ENCODE measurements at regions not wholly inside any gene's neighbourhood (a gene's known extent, or its start where the extent isn't known, plus 50 kb on each side); places are given as distances from the start of the nearest gene placed in this dataset.

DNA sequence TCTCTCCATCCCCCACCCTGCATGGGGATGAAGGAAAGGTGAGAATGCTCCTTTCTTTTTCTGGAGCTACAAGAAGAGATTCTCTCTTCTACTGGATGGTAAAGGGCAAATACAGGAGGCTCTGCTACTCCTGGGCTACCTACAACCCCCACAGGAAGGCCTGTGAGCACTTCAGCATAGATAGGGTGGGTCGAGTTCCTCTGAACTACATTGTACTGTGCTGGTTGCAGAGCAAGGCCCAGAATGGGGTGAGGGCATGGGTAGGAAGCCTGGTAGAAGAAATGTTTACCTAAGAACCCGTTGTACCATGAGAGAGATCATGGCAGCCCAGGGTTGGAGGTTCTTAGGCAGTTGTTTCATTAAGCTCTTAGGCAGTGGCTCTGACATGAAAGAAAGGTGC, 510.4 kb downstream of the MID1IP1 start:
- Histone ChIP-seq H3K4me1 (ENCODE audit: control insufficient read depth, insufficient read depth, low read length) (no peaks in the 10 kb centered on the region), H3K36me3 (ENCODE audit: control insufficient read depth, insufficient read depth, low read length) (no peaks in the 10 kb centered on the region), H3K27me3 (ENCODE audit: control insufficient read depth, insufficient read depth, low read length, poor library complexity, severe bottlenecking) (no peaks in the 10 kb centered on the region), H3K9me3 (ENCODE audit: control insufficient read depth, low read length) (no peaks in the 10 kb centered on the region), H3K4me3 (ENCODE audit: low read length) (no peak overlapping the region), H3K9ac (ENCODE audit: extremely low read depth, low read length, poor library complexity, severe bottlenecking) (no peak overlapping the region), H3K27ac (ENCODE audit: low read depth, low read length) (no peak overlapping the region)
- Mint-ChIP-seq H3K36me3 (ENCODE audit: low read depth) (no peaks in the 10 kb centered on the region), H3K4me3 (no peak overlapping the region), H3K27ac (no peak overlapping the region), H3K27me3 (ENCODE audit: insufficient read depth) (peaks cover 3% of the 10 kb centered on the region), H3K9me3 (peaks cover 62% of the 10 kb centered on the region), H3K4me1 (peaks cover 7% of the 10 kb centered on the region)
- DNase-seq: no peak
- TF ChIP-seq, protein P1, sequence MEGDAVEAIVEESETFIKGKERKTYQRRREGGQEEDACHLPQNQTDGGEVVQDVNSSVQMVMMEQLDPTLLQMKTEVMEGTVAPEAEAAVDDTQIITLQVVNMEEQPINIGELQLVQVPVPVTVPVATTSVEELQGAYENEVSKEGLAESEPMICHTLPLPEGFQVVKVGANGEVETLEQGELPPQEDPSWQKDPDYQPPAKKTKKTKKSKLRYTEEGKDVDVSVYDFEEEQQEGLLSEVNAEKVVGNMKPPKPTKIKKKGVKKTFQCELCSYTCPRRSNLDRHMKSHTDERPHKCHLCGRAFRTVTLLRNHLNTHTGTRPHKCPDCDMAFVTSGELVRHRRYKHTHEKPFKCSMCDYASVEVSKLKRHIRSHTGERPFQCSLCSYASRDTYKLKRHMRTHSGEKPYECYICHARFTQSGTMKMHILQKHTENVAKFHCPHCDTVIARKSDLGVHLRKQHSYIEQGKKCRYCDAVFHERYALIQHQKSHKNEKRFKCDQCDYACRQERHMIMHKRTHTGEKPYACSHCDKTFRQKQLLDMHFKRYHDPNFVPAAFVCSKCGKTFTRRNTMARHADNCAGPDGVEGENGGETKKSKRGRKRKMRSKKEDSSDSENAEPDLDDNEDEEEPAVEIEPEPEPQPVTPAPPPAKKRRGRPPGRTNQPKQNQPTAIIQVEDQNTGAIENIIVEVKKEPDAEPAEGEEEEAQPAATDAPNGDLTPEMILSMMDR (conservative IDR thresholded peaks at IDR 0.05): no peak
- 87% methylated on average over 2 of the region's 2 CpGs; no CpG with 5 or more reads in 1 of the 2 experiments for WGBS, 2 experiments (ENCODE audit: insufficient coverage in 1 of 2, insufficient read length in 1 of 2)

GRCh38 chrX:39313146-39313545, 511.9 kb downstream of the MID1IP1 start:
- TF ChIP-seq, protein P1 (conservative IDR thresholded peaks at IDR 0.05): no peak
- DNase-seq: no peak
- Mint-ChIP-seq H3K27ac (no peak overlapping the region), H3K36me3 (ENCODE audit: low read depth) (no peaks in the 10 kb centered on the region), H3K4me3 (no peak overlapping the region), H3K9me3 (peaks cover 59% of the 10 kb centered on the region), H3K27me3 (ENCODE audit: insufficient read depth) (peaks cover 3% of the 10 kb centered on the region), H3K4me1 (peaks cover 7% of the 10 kb centered on the region)
- no peaks in the 10 kb centered on the region for H3K27me3 ChIP-seq (ENCODE audit: control insufficient read depth, insufficient read depth, low read length, poor library complexity, severe bottlenecking)
- no peaks in the 10 kb centered on the region for H3K4me1 ChIP-seq (ENCODE audit: control insufficient read depth, insufficient read depth, low read length)
- H3K9ac ChIP-seq (ENCODE audit: extremely low read depth, low read length, poor library complexity, severe bottlenecking): no peak overlapping the region
- no peaks in the 10 kb centered on the region for H3K9me3 ChIP-seq (ENCODE audit: control insufficient read depth, low read length)
- no peak overlapping the region for H3K4me3 ChIP-seq (ENCODE audit: low read length)
- 95 to 100% methylated on average over 1 of the region's 1 CpG for WGBS, 2 experiments (ENCODE audit: insufficient coverage in 1 of 2, insufficient read length in 1 of 2)
- no peak overlapping the region for H3K27ac ChIP-seq (ENCODE audit: low read depth, low read length)
- no peaks in the 10 kb centered on the region for H3K36me3 ChIP-seq (ENCODE audit: control insufficient read depth, insufficient read depth, low read length)

GRCh38 chrX:39318506-39319343, 517.5 kb downstream of the MID1IP1 start:
- no peaks in the 10 kb centered on the region for H3K4me1 ChIP-seq (ENCODE audit: control insufficient read depth, insufficient read depth, low read length)
- WGBS, 2 experiments (ENCODE audit: insufficient coverage in 1 of 2, insufficient read length in 1 of 2): 96% methylated on average over 6 of the region's 6 CpGs; no CpG with 5 or more reads in 1 of the 2 experiments
- Mint-ChIP-seq H3K36me3 (ENCODE audit: low read depth) (no peaks in the 10 kb centered on the region), H3K27me3 (ENCODE audit: insufficient read depth) (no peaks in the 10 kb centered on the region), H3K9me3 (peaks cover 59% of the 10 kb centered on the region), H3K27ac (no peak overlapping the region), H3K4me1 (no peaks in the 10 kb centered on the region), H3K4me3 (no peak overlapping the region)
- H3K27me3 ChIP-seq (ENCODE audit: control insufficient read depth, insufficient read depth, low read length, poor library complexity, severe bottlenecking): no peaks in the 10 kb centered on the region
- H3K9me3 ChIP-seq (ENCODE audit: control insufficient read depth, low read length): no peaks in the 10 kb centered on the region
- no peaks in the 10 kb centered on the region for H3K36me3 ChIP-seq (ENCODE audit: control insufficient read depth, insufficient read depth, low read length)
- no peak for DNase-seq
- no peak overlapping the region for H3K27ac ChIP-seq (ENCODE audit: low read depth, low read length)
- no peak overlapping the region for H3K9ac ChIP-seq (ENCODE audit: extremely low read depth, low read length, poor library complexity, severe bottlenecking)
- no peak overlapping the region for H3K4me3 ChIP-seq (ENCODE audit: low read length)
- TF ChIP-seq, protein P1 (conservative IDR thresholded peaks at IDR 0.05): no peak

All from endodermal cell (in vitro differentiated cells).